HEK293 (cell line): ENCODE measurements at regions not wholly inside any gene's neighbourhood (a gene's known extent, or its start where the extent isn't known, plus 50 kb on each side); places are given as distances from the start of the nearest gene placed in this dataset.

Experiments used
- CTCF ChIA-PET: fragments of 350-600 bp; formaldehyde crosslinking; extraction: SDS; loops from one replicate; lab custom pipeline; 2021; ENCODE audit warnings: antibody characterized with exemption; lab: Yijun Ruan, JAX
- POLR2A ChIA-PET: fragments of 300-600 bp; formaldehyde crosslinking; extraction: SDS; loops from one replicate; lab custom pipeline; 2020; ENCODE audit warnings: antibody characterized with exemption, inconsistent platforms; lab: Yijun Ruan, JAX
- H3K27ac ChIP-seq: fragments of 200-500 bp; sonication (Bioruptor generic); 2 replicates; pipeline ENCODE4 v1.5.1; 2014; ENCODE audit warnings: low read depth, low read length, control low read depth, inconsistent platforms; ENCODE audit errors: extremely low read depth
- H3K36me3 ChIP-seq, 2 experiments: fragments of 200-500 bp in 1 of 2; sonication (Bioruptor generic) in 1 of 2; 1 replicate in 1 of 2; 2 replicates in 1 of 2; pipeline ENCODE4 v1.5.1; 2014 to 2017; ENCODE audit warnings: inconsistent platforms in 2 of 2, low read length in 2 of 2; ENCODE audit not compliant: control insufficient read depth in 2 of 2, insufficient read depth in 1 of 2
- H3K4me1 ChIP-seq: fragments of 200-500 bp; sonication (Bioruptor generic); 2 replicates; pipeline ENCODE4 v1.5.1; 2014; ENCODE audit warnings: mild to moderate bottlenecking, low read length, inconsistent platforms; ENCODE audit not compliant: control insufficient read depth, insufficient read depth
- H3K4me3 ChIP-seq: 2 replicates; pipeline ENCODE4 v1.5.1; 2011; ENCODE audit warnings: low read depth, mild to moderate bottlenecking, control low read depth, low read length, moderate library complexity
- H3K9me3 ChIP-seq: fragments of 200-500 bp; sonication (Bioruptor generic); 2 replicates; pipeline ENCODE4 v1.5.1; 2014; ENCODE audit warnings: low read depth, low read length, inconsistent platforms; ENCODE audit not compliant: control insufficient read depth, insufficient read depth
- CTCF ChIP-seq: fragments of 450-650 bp; formaldehyde crosslinking; IDR thresholded peaks from 2 replicates; pipeline ENCODE4 v1.5.1; 2016; ENCODE audit warnings: missing biosample characterization, missing genetic modification characterization
- KLF16 ChIP-seq: fragments of 450-650 bp; formaldehyde crosslinking; IDR thresholded peaks from 2 replicates; pipeline ENCODE4 v1.5.1; 2017; ENCODE audit warnings: missing biosample characterization, missing genetic modification characterization
- PRDM10 ChIP-seq: fragments of 450-650 bp; formaldehyde crosslinking; IDR thresholded peaks from 2 replicates; pipeline ENCODE4 v1.5.1; 2016; ENCODE audit warnings: missing biosample characterization, missing genetic modification characterization
- SP7 ChIP-seq: fragments of 450-650 bp; formaldehyde crosslinking; IDR thresholded peaks from 2 replicates; pipeline ENCODE4 v1.5.1; 2016; ENCODE audit warnings: missing biosample characterization, missing genetic modification characterization
- YY1 ChIP-seq: fragments of 450-650 bp; formaldehyde crosslinking; IDR thresholded peaks from 2 replicates; pipeline ENCODE4 v1.5.1; 2018; ENCODE audit warnings: missing biosample characterization, missing genetic modification characterization
- ZBTB11 ChIP-seq: fragments of 450-650 bp; formaldehyde crosslinking; conservative IDR thresholded peaks from 2 replicates; pipeline ENCODE4 v1.5.1; 2016; ENCODE audit warnings: low read depth, missing biosample characterization, missing genetic modification characterization
- ZFP3 ChIP-seq: fragments of 450-650 bp; formaldehyde crosslinking; IDR thresholded peaks from 2 replicates; pipeline ENCODE4 v1.5.1; 2016; ENCODE audit warnings: low read depth, missing biosample characterization, missing genetic modification characterization
- ZNF114 ChIP-seq: fragments of 450-650 bp; formaldehyde crosslinking; IDR thresholded peaks from 2 replicates; pipeline ENCODE4 v1.5.0; 2017; ENCODE audit warnings: missing biosample characterization, missing genetic modification characterization
- ZNF2 ChIP-seq: fragments of 450-650 bp; formaldehyde crosslinking; IDR thresholded peaks from 2 replicates; pipeline ENCODE4 v1.5.1; 2016; ENCODE audit warnings: missing biosample characterization, missing genetic modification characterization
- ZNF302 ChIP-seq: fragments of 450-650 bp; formaldehyde crosslinking; IDR thresholded peaks from 2 replicates; pipeline ENCODE4 v1.5.1; 2016; ENCODE audit warnings: missing biosample characterization, missing genetic modification characterization, low read depth
- ZNF488 ChIP-seq: fragments of 450-650 bp; formaldehyde crosslinking; IDR thresholded peaks from 2 replicates; pipeline ENCODE4 v1.5.1; 2016; ENCODE audit warnings: missing biosample characterization, missing genetic modification characterization
- ZNF560 ChIP-seq: fragments of 450-650 bp; formaldehyde crosslinking; IDR thresholded peaks from 2 replicates; pipeline ENCODE4 v1.5.1; 2017; ENCODE audit warnings: missing biosample characterization, missing genetic modification characterization, borderline replicate concordance
- ZNF654 ChIP-seq: fragments of 450-650 bp; formaldehyde crosslinking; IDR thresholded peaks from 2 replicates; pipeline ENCODE4 v1.5.1; 2016; ENCODE audit warnings: low read depth, missing biosample characterization, missing genetic modification characterization
- ZNF776 ChIP-seq: fragments of 450-650 bp; formaldehyde crosslinking; IDR thresholded peaks from 2 replicates; pipeline ENCODE4 v1.5.0; 2017; ENCODE audit warnings: missing biosample characterization, missing genetic modification characterization, borderline replicate concordance
- ZSCAN4 ChIP-seq: fragments of 450-650 bp; formaldehyde crosslinking; IDR thresholded peaks from 2 replicates; pipeline ENCODE4 v1.5.1; 2017; ENCODE audit warnings: missing biosample characterization, missing genetic modification characterization

- TF ChIP-seq ZBTB11 (tag by site-specific recombination) (no peak), ZNF114 (tag by site-specific recombination) (no peak), KLF16 (tag by site-specific recombination) (no peak), ZFP3 (tag by site-specific recombination) (no peak), ZNF654 (no peak)
Observed at GRCh38 chr6:4460586-4461475, 315.4 kb upstream of the CDYL start (continued).

- no peaks in the 10 kb centered on the region for H3K9me3 ChIP-seq
- no peaks in the 10 kb centered on the region for H3K36me3 ChIP-seq
- TF ChIP-seq CTCF = no peak
- TF ChIP-seq ZNF302 (tag by site-specific recombination) = no peak
- TF ChIP-seq ZNF560 (tag by site-specific recombination) = no peak
- no peak for TF ChIP-seq SP7
- ChIA-PET CTCF (no interaction called here), POLR2A (interaction anchor here (1.0 kb wide), 1 partner anchor 9 kb away, joined by 6 read pairs; no protein-coding TSS in a partner anchor)
- no peak overlapping the region for H3K4me3 ChIP-seq
- no peak overlapping the region for H3K27ac ChIP-seq
- H3K4me1 ChIP-seq = no peaks in the 10 kb centered on the region
Observed at GRCh38 chr6:4459996-4460395, 316.2 kb upstream of the CDYL start.

- Histone ChIP-seq H3K4me1 (no peaks in the 10 kb centered on the region), H3K9me3 (no peaks in the 10 kb centered on the region), H3K36me3 (no peaks in the 10 kb centered on the region), H3K4me3 (no peak overlapping the region), H3K27ac (no peak overlapping the region)
- no peak for TF ChIP-seq YY1 (tag by site-specific recombination)
- no peak for TF ChIP-seq ZSCAN4 (tag by site-specific recombination)
- TF ChIP-seq ZNF776 (tag by site-specific recombination) = no peak
- TF ChIP-seq ZNF302 (tag by site-specific recombination) = no peak
- ChIA-PET POLR2A (interaction anchor here (0.6 kb wide), 1 partner anchor 27 kb away, joined by 3 read pairs; no protein-coding TSS in a partner anchor), CTCF (no interaction called here)
Observed at GRCh38 chr6:4459032-4459431, 317.2 kb upstream of the CDYL start.

- CTCF ChIA-PET = no interaction called here
- Histone ChIP-seq H3K4me3 (no peak overlapping the region), H3K4me1 (no peaks in the 10 kb centered on the region), H3K9me3 (no peaks in the 10 kb centered on the region; the same call in 1 of the 2 replicates), H3K27ac (no peak overlapping the region), H3K36me3 (no peaks in the 10 kb centered on the region)
- POLR2A ChIA-PET = no interaction called here
- no peak for TF ChIP-seq ZNF2 (tag by site-specific recombination)
- TF ChIP-seq ZNF488 (tag by site-specific recombination) = no peak
- TF ChIP-seq PRDM10 (tag by site-specific recombination) = no peak
Observed at GRCh38 chr6:4451718-4452117, 316.3 kb upstream of the ECI2 start.
